Lower leg skin (tissue), 3 donors: ENCODE measurements at regions not wholly inside any gene's neighbourhood (a gene's known extent, or its start where the extent isn't known, plus 50 kb on each side); places are given as distances from the start of the nearest gene placed in this dataset.

Experiments
- CTCF ChIP-seq, 3 donors: fragments of 450-650 bp; IDR thresholded peaks; one replicate each; pipeline ENCODE4 v1.5.1; 2016; ENCODE audit warnings: antibody characterized with exemption in 3 of 3, mild to moderate bottlenecking in 3 of 3, moderate library complexity in 2 of 3
- POLR2A ChIP-seq, 2 donors: fragments of 450-650 bp; IDR thresholded peaks; one replicate each; pipeline ENCODE4 v1.6.1; 2016 to 2017; ENCODE audit warnings: antibody characterized with exemption in 2 of 2, mild to moderate bottlenecking in 1 of 2, moderate library complexity in 1 of 2

GRCh38 chr14:104250175-104250574, 111.8 kb downstream of the KIF26A start:
- TF ChIP-seq CTCF (IDR thresholded peaks at IDR 0.05) (no peak), POLR2A (IDR thresholded peaks at IDR 0.05) (no peak)
